ENCODE measurements at regions not wholly inside any gene's neighbourhood (a gene's known extent, or its start where the extent isn't known, plus 50 kb on each side); places are given as distances from the start of the nearest gene placed in this dataset.

DNA sequence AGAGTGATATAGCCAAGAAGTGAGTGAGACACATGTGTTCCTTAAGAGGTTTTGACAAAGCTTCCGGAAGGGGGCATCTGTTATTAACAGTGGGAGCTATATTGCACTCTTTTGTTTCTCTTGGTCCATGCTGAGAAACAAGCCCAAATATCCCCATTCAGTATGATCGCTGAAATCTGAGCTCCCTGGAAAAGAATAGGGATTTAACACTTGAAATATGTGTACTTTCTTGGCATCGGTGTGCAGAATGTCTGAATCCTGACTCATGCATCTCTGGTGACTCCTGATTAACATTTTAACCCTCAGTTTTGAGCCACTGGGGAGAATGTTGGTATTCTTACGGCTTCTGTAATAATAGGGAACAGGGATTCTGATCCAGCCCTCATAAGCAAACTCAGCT, 448.1 kb downstream of the TSN start:
- TF ChIP-seq, protein P1, sequence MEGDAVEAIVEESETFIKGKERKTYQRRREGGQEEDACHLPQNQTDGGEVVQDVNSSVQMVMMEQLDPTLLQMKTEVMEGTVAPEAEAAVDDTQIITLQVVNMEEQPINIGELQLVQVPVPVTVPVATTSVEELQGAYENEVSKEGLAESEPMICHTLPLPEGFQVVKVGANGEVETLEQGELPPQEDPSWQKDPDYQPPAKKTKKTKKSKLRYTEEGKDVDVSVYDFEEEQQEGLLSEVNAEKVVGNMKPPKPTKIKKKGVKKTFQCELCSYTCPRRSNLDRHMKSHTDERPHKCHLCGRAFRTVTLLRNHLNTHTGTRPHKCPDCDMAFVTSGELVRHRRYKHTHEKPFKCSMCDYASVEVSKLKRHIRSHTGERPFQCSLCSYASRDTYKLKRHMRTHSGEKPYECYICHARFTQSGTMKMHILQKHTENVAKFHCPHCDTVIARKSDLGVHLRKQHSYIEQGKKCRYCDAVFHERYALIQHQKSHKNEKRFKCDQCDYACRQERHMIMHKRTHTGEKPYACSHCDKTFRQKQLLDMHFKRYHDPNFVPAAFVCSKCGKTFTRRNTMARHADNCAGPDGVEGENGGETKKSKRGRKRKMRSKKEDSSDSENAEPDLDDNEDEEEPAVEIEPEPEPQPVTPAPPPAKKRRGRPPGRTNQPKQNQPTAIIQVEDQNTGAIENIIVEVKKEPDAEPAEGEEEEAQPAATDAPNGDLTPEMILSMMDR (IDR thresholded peaks at IDR 0.05) = no peak
- TF ChIP-seq POLR2A (IDR thresholded peaks at IDR 0.05) = no peak

All from Peyer's patch (tissue), 4 donors.